ENCODE measurements at regions not wholly inside any gene's neighbourhood (a gene's known extent, or its start where the extent isn't known, plus 50 kb on each side); places are given as distances from the start of the nearest gene placed in this dataset.
"Not testable (repeated sequence)": the region's sequence is repeated elsewhere in the genome, so short reads cannot be mapped to it uniquely, and the experiment has no call there.

DNA sequence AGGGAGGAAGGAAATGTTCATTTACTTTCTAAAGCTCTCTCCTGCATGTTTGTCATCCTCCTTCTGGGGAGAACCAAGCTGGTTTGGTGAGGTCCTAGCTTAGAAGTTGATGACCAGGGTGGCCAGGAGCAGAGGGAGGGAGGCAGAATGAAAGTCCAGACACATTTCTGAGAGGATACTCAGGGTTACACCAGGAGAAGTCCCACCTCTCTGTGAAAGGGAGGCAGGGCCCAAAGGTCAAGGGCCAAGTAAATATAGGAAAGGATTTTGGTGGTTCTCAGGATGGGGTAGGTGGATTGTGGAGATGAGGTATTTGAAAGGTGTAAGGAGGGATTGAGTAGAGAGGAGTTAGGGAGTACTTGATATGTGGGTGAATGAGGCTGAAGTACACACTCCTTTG, 58.0 kb upstream of the FBXO11 start:
- H3K27me3 ChIP-seq (replicated peaks; ENCODE audit: control insufficient read depth, insufficient read depth, low read length) = no peaks in the 10 kb centered on the region
- H3K36me3 ChIP-seq (ENCODE audit: control insufficient read depth, insufficient read depth, low read length) = no peaks in the 10 kb centered on the region
- no peak for DNase-seq (ENCODE audit: extremely low read depth, insufficient read length)

DNA sequence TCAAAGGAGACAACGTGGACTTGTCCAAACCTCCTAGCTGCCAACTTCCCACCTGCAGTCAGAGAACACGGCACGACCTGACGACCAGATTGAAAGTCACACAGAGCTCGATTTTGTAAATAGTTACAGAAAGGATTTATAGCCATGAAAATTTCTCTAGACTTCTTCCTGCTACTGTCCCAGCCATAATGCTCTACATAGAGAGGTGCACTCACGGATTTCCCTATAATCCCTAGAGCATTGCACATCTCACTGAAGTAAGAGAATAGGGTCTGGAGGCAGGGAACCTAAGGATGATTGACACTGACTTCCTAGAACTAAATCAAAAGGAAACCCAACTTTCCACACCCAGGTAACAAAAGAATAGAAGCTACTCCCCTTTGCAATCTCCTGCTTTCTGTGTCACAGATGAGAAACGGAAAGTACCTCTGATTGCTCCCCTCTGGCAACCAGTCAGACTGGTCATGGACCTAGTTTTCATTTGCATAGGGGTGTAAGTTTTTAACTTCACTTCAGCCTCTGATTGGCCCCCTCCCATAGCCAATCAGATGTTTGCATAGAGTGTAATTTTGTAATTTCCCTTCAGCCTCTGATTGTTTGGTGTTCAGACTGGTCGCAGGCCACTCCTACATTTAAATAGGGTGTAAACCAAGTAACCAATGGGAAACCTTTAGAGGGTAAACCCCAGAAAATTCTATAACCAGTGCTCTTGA, 58.6 kb upstream of the FBXO11 start:
- H3K27me3 ChIP-seq (replicated peaks; ENCODE audit: control insufficient read depth, insufficient read depth, low read length) = no peaks in the 10 kb centered on the region
- H3K36me3 ChIP-seq (ENCODE audit: control insufficient read depth, insufficient read depth, low read length) = no peaks in the 10 kb centered on the region
- no peak overlapping the region for H3K4me3 ChIP-seq (replicated peaks; ENCODE audit: low read depth, low read length)
- DNase-seq (ENCODE audit: extremely low read depth, insufficient read length) = peak; percentile 8
- TF ChIP-seq, protein P1, sequence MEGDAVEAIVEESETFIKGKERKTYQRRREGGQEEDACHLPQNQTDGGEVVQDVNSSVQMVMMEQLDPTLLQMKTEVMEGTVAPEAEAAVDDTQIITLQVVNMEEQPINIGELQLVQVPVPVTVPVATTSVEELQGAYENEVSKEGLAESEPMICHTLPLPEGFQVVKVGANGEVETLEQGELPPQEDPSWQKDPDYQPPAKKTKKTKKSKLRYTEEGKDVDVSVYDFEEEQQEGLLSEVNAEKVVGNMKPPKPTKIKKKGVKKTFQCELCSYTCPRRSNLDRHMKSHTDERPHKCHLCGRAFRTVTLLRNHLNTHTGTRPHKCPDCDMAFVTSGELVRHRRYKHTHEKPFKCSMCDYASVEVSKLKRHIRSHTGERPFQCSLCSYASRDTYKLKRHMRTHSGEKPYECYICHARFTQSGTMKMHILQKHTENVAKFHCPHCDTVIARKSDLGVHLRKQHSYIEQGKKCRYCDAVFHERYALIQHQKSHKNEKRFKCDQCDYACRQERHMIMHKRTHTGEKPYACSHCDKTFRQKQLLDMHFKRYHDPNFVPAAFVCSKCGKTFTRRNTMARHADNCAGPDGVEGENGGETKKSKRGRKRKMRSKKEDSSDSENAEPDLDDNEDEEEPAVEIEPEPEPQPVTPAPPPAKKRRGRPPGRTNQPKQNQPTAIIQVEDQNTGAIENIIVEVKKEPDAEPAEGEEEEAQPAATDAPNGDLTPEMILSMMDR (IDR thresholded peaks at IDR 0.05; ENCODE audit: insufficient read depth, low read length, poor library complexity, severe bottlenecking) = no peak

More for the DNA sequence above, 58.0 kb upstream of the FBXO11 start:
- TF ChIP-seq, protein P1 (IDR thresholded peaks at IDR 0.05; ENCODE audit: insufficient read depth, low read length, poor library complexity, severe bottlenecking) = no peak
- no peak overlapping the region for H3K4me3 ChIP-seq (replicated peaks; ENCODE audit: low read depth, low read length)

DNA sequence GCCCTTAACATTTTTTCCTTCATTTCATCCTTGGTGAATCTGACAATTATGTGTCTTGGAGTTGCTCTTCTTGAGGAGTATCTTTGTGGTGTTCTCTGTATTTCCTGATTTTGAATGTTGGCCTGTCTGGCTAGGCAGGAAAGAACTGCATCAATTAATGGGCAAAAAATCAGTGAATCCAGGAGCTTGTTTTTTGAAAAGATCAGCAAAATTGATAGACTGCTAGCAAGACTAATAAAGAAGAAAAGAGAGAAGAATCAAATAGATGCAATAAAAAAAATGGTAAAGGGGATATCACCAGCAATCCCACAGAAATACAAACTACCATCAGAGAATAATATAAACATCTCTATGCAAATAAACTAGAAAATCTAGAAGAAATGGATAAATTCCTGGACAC, 70.4 kb upstream of the FBXO11 start:
- H3K36me3 ChIP-seq (ENCODE audit: control insufficient read depth, insufficient read depth, low read length); DNase-seq (ENCODE audit: extremely low read depth, insufficient read length); H3K27me3 ChIP-seq (replicated peaks; ENCODE audit: control insufficient read depth, insufficient read depth, low read length); H3K4me3 ChIP-seq (replicated peaks; ENCODE audit: low read depth, low read length): not testable (repeated sequence)

DNA sequence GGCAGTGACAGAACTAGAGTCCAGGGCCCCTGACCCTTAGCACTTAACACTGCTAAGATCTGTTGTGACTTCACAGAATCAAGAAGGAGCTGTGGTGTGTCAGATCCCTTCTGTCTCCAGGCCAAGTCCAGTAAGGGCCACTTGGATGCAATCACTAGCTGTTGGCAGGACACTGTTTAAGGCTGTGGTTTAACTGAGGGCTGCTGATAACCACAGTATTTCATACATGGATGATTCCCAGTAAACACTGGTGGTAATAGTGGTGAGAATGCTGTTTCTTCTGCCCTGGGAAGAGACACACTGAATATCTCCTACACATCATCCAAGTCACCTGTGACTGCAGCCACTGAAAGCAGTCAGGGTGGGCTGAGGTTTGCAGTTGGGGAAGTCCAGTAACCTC, 77.7 kb upstream of the FBXO11 start:
- Histone ChIP-seq H3K27me3 (replicated peaks; ENCODE audit: control insufficient read depth, insufficient read depth, low read length) (no peaks in the 10 kb centered on the region; the same call in 1 of the 2 replicates), H3K4me3 (replicated peaks; ENCODE audit: low read depth, low read length) (no peak overlapping the region), H3K36me3 (ENCODE audit: control insufficient read depth, insufficient read depth, low read length) (no peaks in the 10 kb centered on the region)
- no peak for DNase-seq (ENCODE audit: extremely low read depth, insufficient read length)
- TF ChIP-seq, protein P1 (IDR thresholded peaks at IDR 0.05; ENCODE audit: insufficient read depth, low read length, poor library complexity, severe bottlenecking) = no peak

DNA sequence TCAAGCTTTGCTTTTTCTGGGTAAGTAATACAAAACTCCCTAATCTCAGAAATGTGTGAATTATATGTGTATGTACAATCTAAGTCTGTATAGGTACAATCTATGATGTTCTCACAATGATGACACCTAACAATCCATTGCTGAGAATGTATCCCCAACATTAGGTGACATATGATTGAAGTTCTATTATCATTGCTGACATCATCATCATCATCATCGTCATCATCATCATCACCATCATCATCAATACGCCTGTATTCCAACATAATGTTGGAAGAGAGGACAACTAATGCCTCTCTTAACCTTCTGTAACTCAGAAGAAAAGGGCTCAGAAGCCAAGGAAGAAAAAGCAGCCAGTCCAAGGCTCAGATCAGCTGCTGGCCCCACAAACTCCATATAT, 84.2 kb upstream of the FBXO11 start:
- DNase-seq (ENCODE audit: extremely low read depth, insufficient read length) = no peak
- Histone ChIP-seq H3K4me3 (replicated peaks; ENCODE audit: low read depth, low read length) (no peak overlapping the region), H3K36me3 (ENCODE audit: control insufficient read depth, insufficient read depth, low read length) (no peaks in the 10 kb centered on the region), H3K27me3 (replicated peaks; ENCODE audit: control insufficient read depth, insufficient read depth, low read length) (no peaks in the 10 kb centered on the region)
- TF ChIP-seq, protein P1 (IDR thresholded peaks at IDR 0.05; ENCODE audit: insufficient read depth, low read length, poor library complexity, severe bottlenecking) = no peak

DNA sequence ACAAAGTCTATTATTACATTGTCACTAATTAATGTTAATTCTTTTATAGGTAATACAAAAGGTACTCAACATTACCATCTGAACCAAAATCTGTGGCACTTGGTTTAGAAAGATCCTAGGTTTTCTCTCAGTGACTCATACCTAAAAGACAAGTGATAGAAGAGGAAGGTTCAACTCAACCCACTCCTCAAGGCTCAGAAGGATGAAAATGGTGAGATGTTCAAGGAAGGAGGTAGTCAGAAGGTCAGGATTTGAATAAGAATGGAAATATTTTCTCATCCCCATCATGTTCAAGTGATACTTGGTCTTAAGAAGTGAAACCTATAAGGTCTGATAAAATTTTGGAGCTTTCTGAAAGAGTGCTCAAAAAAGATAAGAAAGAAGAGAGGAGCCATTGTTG, 86.4 kb upstream of the FBXO11 start:
- H3K27me3 ChIP-seq (replicated peaks; ENCODE audit: control insufficient read depth, insufficient read depth, low read length) = no peaks in the 10 kb centered on the region
- no peaks in the 10 kb centered on the region for H3K36me3 ChIP-seq (ENCODE audit: control insufficient read depth, insufficient read depth, low read length)
- no peak overlapping the region for H3K4me3 ChIP-seq (replicated peaks; ENCODE audit: low read depth, low read length)
- no peak for DNase-seq (ENCODE audit: extremely low read depth, insufficient read length)
- TF ChIP-seq, protein P1 (IDR thresholded peaks at IDR 0.05; ENCODE audit: insufficient read depth, low read length, poor library complexity, severe bottlenecking) = no peak
